ENCODE measurements at regions not wholly inside any gene's neighbourhood (a gene's known extent, or its start where the extent isn't known, plus 50 kb on each side); places are given as distances from the start of the nearest gene placed in this dataset.

- FAIRE-seq (no peak), DNase-seq (ENCODE audit: low read depth in 1 of 2, low spot score in 2 of 2) (no peak)
- H3K56ac ChIP-seq (replicated peaks; ENCODE audit: insufficient read length, low read depth, low read length) = no peak overlapping the region
- WGBS, 2 experiments (ENCODE audit: extremely low coverage in 1 of 2, insufficient coverage in 1 of 2, insufficient read length in 1 of 2, insufficient replicate concordance in 2 of 2, low coverage in 1 of 2, low lambda C conversion rate in 2 of 2, missing lambda C conversion rate in 1 of 2) = 92% methylated on average over 3 of the region's 3 CpGs; no CpG with 5 or more reads in 1 of the 2 experiments
- H4K91ac ChIP-seq (replicated peaks; ENCODE audit: insufficient read length, low read length) = no peak overlapping the region
- H2BK120ac ChIP-seq (replicated peaks; ENCODE audit: low read depth, low read length) = no peak overlapping the region
- CTCF ChIA-PET (ENCODE audit: partially characterized antibody) = interaction anchor here (0.6 to 1.5 kb wide), 4 partner anchors 11 to 1520 kb away, joined by 3 to 7 read pairs (median 4); no protein-coding TSS in a partner anchor
- no peak overlapping the region for H2AFZ ChIP-seq (ENCODE audit: low read length)
- H4K8ac ChIP-seq (ENCODE audit: extremely low read depth, insufficient read depth, low read length) = no peak overlapping the region
- H3K9me3 ChIP-seq (ENCODE audit: insufficient read depth in 2 of 2, low read depth in 1 of 2, low read length in 1 of 2) = no peaks in the 10 kb centered on the region
- TF ChIP-seq SIX5 (IDR thresholded peaks at IDR 0.05; ENCODE audit: low read depth, low read length) = no peak
- no peak for TF ChIP-seq KDM5A (IDR thresholded peaks at IDR 0.05; ENCODE audit: low read length)
- TF ChIP-seq CREB1 (IDR thresholded peaks at IDR 0.05) = no peak
- TF ChIP-seq RFX5 (IDR thresholded peaks at IDR 0.05; ENCODE audit: borderline replicate concordance, low read depth, low read length) = no peak
- TF ChIP-seq SP2 (IDR thresholded peaks at IDR 0.05; ENCODE audit: low read length) = no peak
- no peak for TF ChIP-seq SP4 (IDR thresholded peaks at IDR 0.05; ENCODE audit: low read length)
- no peak for TF ChIP-seq BACH1 (IDR thresholded peaks at IDR 0.05; ENCODE audit: low read length)
- TF ChIP-seq FOSL1 (IDR thresholded peaks at IDR 0.05; ENCODE audit: insufficient read depth, low read depth, low read length) = no peak
- no peak for TF ChIP-seq TAF1 (IDR thresholded peaks at IDR 0.05; ENCODE audit: low read depth, low read length)
- no peak for TF ChIP-seq GABPA (IDR thresholded peaks at IDR 0.05; ENCODE audit: borderline replicate concordance, insufficient read depth, low read length)
- no peak for TF ChIP-seq NRF1 (IDR thresholded peaks at IDR 0.05; ENCODE audit: low read depth, low read length)
- TF ChIP-seq CBX8 (IDR thresholded peaks at IDR 0.05; ENCODE audit: borderline replicate concordance, low read depth, low read length) = no peak
- H3K23ac ChIP-seq (ENCODE audit: insufficient read length) = no peak overlapping the region
- no peak overlapping the region for H3K4ac ChIP-seq (replicated peaks; ENCODE audit: insufficient read length, low read depth, low read length)
- no peak overlapping the region for H3K9ac ChIP-seq (replicated peaks in 1 of 4; ENCODE audit: extremely low read depth in 1 of 4, low read depth in 3 of 4, low read length in 3 of 4)
- H3K79me1 ChIP-seq (ENCODE audit: low read depth, low read length) = no peaks in the 10 kb centered on the region
- H3K18ac ChIP-seq (ENCODE audit: extremely low read depth, low read length) = no peak overlapping the region
- H3K27ac ChIP-seq (ENCODE audit: low read depth, low read length) = no peak overlapping the region
- no peaks in the 10 kb centered on the region for H3K4me1 ChIP-seq (replicated peaks in 1 of 4; ENCODE audit: control insufficient read depth in 3 of 4, insufficient read depth in 4 of 4, low read length in 3 of 4)
- H3K23me2 ChIP-seq (ENCODE audit: low read depth, low read length) = no peaks in the 10 kb centered on the region
- no peaks in the 10 kb centered on the region for H4K20me1 ChIP-seq (replicated peaks in 1 of 2; ENCODE audit: control insufficient read depth in 1 of 2, insufficient read depth in 2 of 2, low read length in 2 of 2)
- H4K5ac ChIP-seq (ENCODE audit: insufficient read length, low read depth, low read length) = no peak overlapping the region
- no peak overlapping the region for H2BK12ac ChIP-seq (ENCODE audit: low read depth, low read length)
- H2AK5ac ChIP-seq (ENCODE audit: low read depth, low read length) = no peak overlapping the region
- no peak overlapping the region for H3K4me3 ChIP-seq (ENCODE audit: extremely low read depth in 1 of 4, insufficient read depth in 2 of 4, low read depth in 3 of 4, low read length in 4 of 4)
- no peak overlapping the region for H2BK20ac ChIP-seq (ENCODE audit: low read length)
- H3K14ac ChIP-seq (ENCODE audit: insufficient read length) = no peak overlapping the region
- H3K27me3 ChIP-seq (replicated peaks in 1 of 4; ENCODE audit: control insufficient read depth in 3 of 4, extremely low read depth in 1 of 4, insufficient read depth in 3 of 4, low read length in 3 of 4) = no peaks in the 10 kb centered on the region
- H3K4me2 ChIP-seq (ENCODE audit: insufficient read depth in 1 of 2, low read depth in 2 of 2, low read length in 2 of 2) = no peak overlapping the region
- H2BK15ac ChIP-seq (ENCODE audit: low read length) = no peak overlapping the region
- H3K79me2 ChIP-seq (ENCODE audit: control insufficient read depth in 1 of 2, insufficient read depth in 2 of 2, low read length in 2 of 2) = no peaks in the 10 kb centered on the region
- H3K36me3 ChIP-seq (ENCODE audit: control insufficient read depth in 2 of 4, insufficient read depth in 4 of 4, low read length in 3 of 4) = no peaks in the 10 kb centered on the region
- no peak overlapping the region for H2BK5ac ChIP-seq (ENCODE audit: low read depth, low read length)
- POLR2A ChIA-PET (ENCODE audit: partially characterized antibody) = no interaction called here
These were observed 133.1 kb downstream of the ALDH8A1 start for GRCh38 chr6:134816780-134817179.
